PC-3 (cell line): ENCODE measurements at regions not wholly inside any gene's neighbourhood (a gene's known extent, or its start where the extent isn't known, plus 50 kb on each side); places are given as distances from the start of the nearest gene placed in this dataset.

ENCODE experiments used
- CTCF ChIP-seq: fragments of 300-600 bp; sonication (generic); conservative IDR thresholded peaks from 2 replicates; pipeline ENCODE4 v1.5.1; 2017; ENCODE audit warnings: antibody characterized with exemption, low read depth, mild to moderate bottlenecking, low read length
- EZH2 ChIP-seq: fragments of 300-600 bp; sonication (generic); IDR thresholded peaks from one replicate; pipeline ENCODE4 v1.6.1; 2017; ENCODE audit warnings: antibody characterized with exemption, mild to moderate bottlenecking, low read length; ENCODE audit not compliant: unreplicated experiment

DNA sequence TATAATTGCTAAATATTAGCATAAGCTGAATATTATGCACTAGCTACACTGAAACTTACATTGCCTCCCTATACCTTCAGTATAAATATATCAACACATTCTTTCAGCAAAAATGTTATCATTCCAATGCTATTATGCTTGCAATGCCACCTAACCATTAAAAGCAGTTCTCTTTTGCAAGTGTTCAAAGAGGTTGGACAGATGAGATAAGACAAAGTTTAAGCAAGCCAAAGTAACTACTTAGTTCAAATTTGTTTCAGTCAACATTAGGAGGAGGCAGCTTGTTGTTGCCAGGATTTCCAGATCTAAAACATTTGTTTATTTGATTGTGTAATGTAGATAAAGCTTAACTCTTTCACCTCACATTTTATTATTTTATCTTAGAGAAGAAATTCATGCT, 323.9 kb upstream of the FAM241A start:
- TF ChIP-seq EZH2: no peak
- no peak for TF ChIP-seq CTCF
